22Rv1 (cell line): ENCODE measurements at regions not wholly inside any gene's neighbourhood (a gene's known extent, or its start where the extent isn't known, plus 50 kb on each side); places are given as distances from the start of the nearest gene placed in this dataset.

Experiments
- H3K27ac ChIP-seq: fragments of 450-650 bp; 2 replicates; pipeline ENCODE4 v1.5.1; 2017
- CTCF ChIP-seq: fragments of 450-650 bp; IDR thresholded peaks from 2 replicates; pipeline ENCODE4 v1.5.1; 2017; ENCODE audit warnings: mild to moderate bottlenecking
- ZFX ChIP-seq: fragments of 450-650 bp; IDR thresholded peaks from 2 replicates; pipeline ENCODE4 v1.6.1; 2017; ENCODE audit warnings: antibody characterized with exemption, borderline replicate concordance

DNA sequence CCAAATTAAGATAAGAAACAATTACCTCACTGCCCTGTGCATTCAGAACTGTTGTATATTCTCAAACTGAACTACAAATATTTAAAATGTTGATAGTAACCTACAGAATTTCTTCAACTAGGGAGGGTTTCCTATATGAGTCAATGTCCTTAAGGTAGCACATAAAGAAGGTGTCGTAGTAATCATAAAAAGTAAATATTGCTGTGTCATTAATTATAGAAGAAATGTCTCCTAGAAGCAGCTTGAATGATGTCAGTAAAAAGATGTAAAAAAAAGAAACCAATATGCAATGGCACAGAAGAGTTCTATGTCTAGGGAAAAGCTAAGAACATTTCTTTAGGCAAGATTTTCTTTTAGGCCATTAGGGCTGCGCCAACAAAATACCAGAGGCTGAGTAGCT lies 559.6 kb upstream of the EPHA5 start:
- no peak overlapping the region for H3K27ac ChIP-seq
- TF ChIP-seq CTCF (no peak), ZFX (no peak)

DNA sequence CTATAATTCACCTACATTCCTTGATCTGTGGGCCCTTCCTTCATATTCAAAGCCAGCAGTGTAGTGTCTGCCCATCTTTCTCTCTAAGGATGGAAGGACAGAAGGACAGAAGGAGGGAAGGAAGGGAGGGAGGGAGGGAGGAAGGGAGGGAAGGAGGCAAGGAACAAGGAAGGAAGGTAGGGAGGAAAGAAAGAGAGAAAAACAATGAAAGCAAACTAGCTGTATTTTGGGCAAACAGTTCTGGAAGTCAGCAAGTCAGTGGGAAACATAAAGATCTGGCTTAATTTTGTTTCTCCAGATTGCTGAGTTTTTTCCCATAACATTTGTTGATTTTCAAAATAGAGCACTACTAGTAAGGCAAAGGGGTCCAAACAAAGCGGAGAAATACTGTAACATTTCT lies 555.2 kb upstream of the EPHA5 start:
- no peak overlapping the region for H3K27ac ChIP-seq
- TF ChIP-seq ZFX (no peak), CTCF (no peak)

DNA sequence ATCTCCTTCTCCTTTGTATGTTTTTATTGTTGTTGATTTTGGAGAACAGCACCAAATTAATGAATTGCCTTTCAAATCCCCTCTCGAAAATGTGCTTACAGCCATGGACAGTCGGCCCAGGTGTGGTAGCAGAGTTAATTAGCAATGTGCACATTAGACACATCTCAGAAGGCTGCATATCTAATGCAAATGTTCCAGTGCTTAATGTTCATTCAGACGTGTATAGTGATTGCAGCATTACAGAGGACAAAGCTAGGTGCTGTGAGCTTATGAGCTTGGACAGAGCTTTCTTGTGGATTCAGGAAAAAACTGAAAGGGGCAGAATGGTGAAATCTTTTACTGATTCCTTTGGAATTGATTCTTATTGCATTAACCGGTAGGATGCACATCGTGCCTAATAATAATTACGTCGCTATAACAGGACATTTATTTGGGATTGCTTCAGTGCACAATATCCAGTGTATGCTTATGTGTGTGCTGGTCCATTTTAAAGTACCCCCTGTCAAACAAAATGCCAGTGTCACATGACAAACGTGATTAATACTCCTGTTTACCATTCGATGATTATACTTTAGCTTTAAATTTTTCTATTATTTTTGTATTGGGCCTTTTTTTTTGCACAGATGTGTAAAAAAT lies 552.9 kb upstream of the EPHA5 start:
- no peak overlapping the region for H3K27ac ChIP-seq
- TF ChIP-seq ZFX (no peak), CTCF (no peak)

GRCh38 chr4:66219401-66219800 lies 549.1 kb upstream of the EPHA5 start:
- no peak overlapping the region for H3K27ac ChIP-seq
- TF ChIP-seq ZFX = no peak
- TF ChIP-seq CTCF = no peak

GRCh38 chr4:66216252-66216651 lies 546.0 kb upstream of the EPHA5 start:
- no peak overlapping the region for H3K27ac ChIP-seq
- no peak for TF ChIP-seq CTCF
- no peak for TF ChIP-seq ZFX

GRCh38 chr4:66212489-66212888 lies 542.2 kb upstream of the EPHA5 start:
- no peak overlapping the region for H3K27ac ChIP-seq
- no peak for TF ChIP-seq ZFX
- no peak for TF ChIP-seq CTCF

DNA sequence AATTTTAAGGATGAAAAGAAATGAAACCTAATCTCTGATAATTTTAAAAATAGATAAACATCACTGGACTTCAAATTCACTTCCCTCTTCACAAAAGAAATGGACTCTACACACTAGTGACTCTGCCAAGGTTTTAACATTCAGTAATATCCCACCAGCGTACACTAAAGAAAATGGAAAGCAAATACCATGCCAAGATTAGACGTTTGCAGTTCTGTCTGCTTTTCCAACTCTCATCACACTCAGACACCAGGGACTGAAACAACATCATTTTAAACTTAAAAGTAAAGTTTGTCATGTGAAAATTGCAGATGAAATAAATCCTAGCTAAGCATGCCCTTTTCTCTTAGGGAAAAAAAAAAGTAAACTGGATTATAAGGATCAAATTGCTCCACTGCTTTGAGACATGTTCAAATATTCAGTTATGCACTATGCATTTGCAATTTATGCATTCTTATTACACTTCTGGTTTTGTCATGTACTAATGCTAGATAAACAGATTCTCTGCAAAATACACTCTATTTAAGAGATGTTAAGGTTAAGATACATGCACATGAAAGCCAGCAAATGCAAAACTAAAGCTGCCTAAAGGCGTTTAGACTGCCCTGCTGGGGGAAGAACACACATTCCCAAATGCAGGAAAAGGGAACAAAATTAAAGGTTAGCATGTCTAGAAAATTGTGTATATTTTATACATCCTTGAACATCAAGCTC lies 534.4 kb upstream of the EPHA5 start:
- H3K27ac ChIP-seq = no peak overlapping the region
- TF ChIP-seq CTCF (no peak), ZFX (no peak)
